ENCODE measurements at regions not wholly inside any gene's neighbourhood (a gene's known extent, or its start where the extent isn't known, plus 50 kb on each side); places are given as distances from the start of the nearest gene placed in this dataset.
A peak's percentile ranks its signal among the peaks of the same experiment; 100 is the strongest.

- 41% methylated on average over 12 of the region's 12 CpGs for WGBS
- Histone ChIP-seq H3K36me3 (ENCODE audit: control insufficient read depth in 2 of 2, insufficient read depth in 2 of 2, low read length in 1 of 2) (no peaks in the 10 kb centered on the region), H3K4me3 (ENCODE audit: low read length in 2 of 2) (peak overlapping the region; percentile 21 to 48), H3K27ac (ENCODE audit: low read depth in 1 of 2, low read length in 1 of 2) (no peak overlapping the region), H3K9me3 (ENCODE audit: control insufficient read depth in 2 of 2, insufficient read depth in 1 of 2, low read length in 1 of 2) (peaks cover 13 to 34% of the 10 kb centered on the region in 2 donors), H3K27me3 (ENCODE audit: control insufficient read depth in 2 of 2, insufficient read depth in 1 of 2, low read length in 1 of 2) (no peaks in the 10 kb centered on the region), H3K4me1 (ENCODE audit: control insufficient read depth in 2 of 2, insufficient read depth in 2 of 2, low read length in 2 of 2) (no peaks in the 10 kb centered on the region)
- no peak for DNase-seq (ENCODE audit: low read depth in 6 of 9, low spot score in 9 of 9)
Observed at GRCh38 chr7:63925262-63925625, 73.4 kb upstream of the ZNF722 start.

DNA sequence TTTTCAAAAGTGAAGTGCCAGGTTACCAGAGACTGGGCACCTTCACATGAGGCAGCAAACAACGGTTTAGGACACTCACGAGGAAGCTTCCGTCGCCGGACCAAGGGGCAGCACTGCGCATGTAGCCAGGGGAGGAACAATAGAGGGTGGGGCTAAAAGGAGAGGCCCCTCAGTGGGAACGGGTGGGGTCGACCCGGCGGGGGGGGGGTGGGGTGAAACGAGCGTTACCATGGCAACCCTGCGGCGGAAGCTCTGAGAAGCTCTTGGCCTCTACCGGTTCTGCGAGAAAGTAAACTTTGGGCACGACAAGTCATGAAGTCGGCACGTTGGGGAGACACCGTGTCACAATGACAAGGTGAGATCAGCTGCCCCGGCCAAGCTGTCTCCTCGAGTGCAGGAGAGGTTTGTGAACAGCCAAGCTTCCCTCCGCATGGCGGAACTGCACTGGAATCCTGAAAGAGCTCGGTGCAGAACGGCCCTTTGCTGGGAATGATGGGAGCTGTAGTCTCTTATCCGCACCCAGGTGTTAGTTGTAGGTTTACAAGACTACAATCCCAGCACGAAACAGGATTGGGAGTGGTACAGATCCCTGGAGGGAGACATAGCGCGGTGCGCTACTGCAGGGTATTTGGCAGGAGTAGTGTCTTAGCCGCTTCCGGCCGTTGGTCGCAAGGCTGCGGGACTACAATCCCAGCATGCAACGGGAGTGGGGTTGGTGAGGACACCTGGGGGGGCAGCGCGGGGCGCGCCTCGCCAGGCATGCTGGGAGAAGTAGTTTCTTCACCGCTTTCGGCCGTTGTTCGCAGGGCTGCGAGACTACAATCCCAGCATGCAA is 72.8 kb upstream of the ZNF722 start:
- 33% methylated on average over 47 of the region's 47 CpGs for WGBS
- peak overlapping the region; percentile 24 to 48 for H3K4me3 ChIP-seq (ENCODE audit: low read length in 2 of 2)
- H3K27ac ChIP-seq (ENCODE audit: low read depth in 1 of 2, low read length in 1 of 2): peak overlapping the region in 1 of 2 donors; percentile 33
- peak in 6 of 9 donors; percentile 30 to 93 (median 78) for DNase-seq (ENCODE audit: low read depth in 6 of 9, low spot score in 9 of 9)
- no peaks in the 10 kb centered on the region for H3K27me3 ChIP-seq (ENCODE audit: control insufficient read depth in 2 of 2, insufficient read depth in 1 of 2, low read length in 1 of 2)
- no peaks in the 10 kb centered on the region for H3K4me1 ChIP-seq (ENCODE audit: control insufficient read depth in 2 of 2, insufficient read depth in 2 of 2, low read length in 2 of 2)
- H3K9me3 ChIP-seq (ENCODE audit: control insufficient read depth in 2 of 2, insufficient read depth in 1 of 2, low read length in 1 of 2): peaks cover 13 to 33% of the 10 kb centered on the region in 2 donors
- no peaks in the 10 kb centered on the region for H3K36me3 ChIP-seq (ENCODE audit: control insufficient read depth in 2 of 2, insufficient read depth in 2 of 2, low read length in 1 of 2)

GRCh38 chr7:63927261-63927660 is 71.4 kb upstream of the ZNF722 start:
- no peak for DNase-seq (ENCODE audit: low read depth in 6 of 9, low spot score in 9 of 9)
- no peaks in the 10 kb centered on the region for H3K4me1 ChIP-seq (ENCODE audit: control insufficient read depth in 2 of 2, insufficient read depth in 2 of 2, low read length in 2 of 2)
- no peak overlapping the region for H3K4me3 ChIP-seq (ENCODE audit: low read length in 2 of 2)
- WGBS: 86% methylated on average over 5 of the region's 5 CpGs
- no peaks in the 10 kb centered on the region for H3K36me3 ChIP-seq (ENCODE audit: control insufficient read depth in 2 of 2, insufficient read depth in 2 of 2, low read length in 1 of 2)
- H3K9me3 ChIP-seq (ENCODE audit: control insufficient read depth in 2 of 2, insufficient read depth in 1 of 2, low read length in 1 of 2): peaks cover 19 to 46% of the 10 kb centered on the region in 2 donors
- H3K27ac ChIP-seq (ENCODE audit: low read depth in 1 of 2, low read length in 1 of 2): no peak overlapping the region
- H3K27me3 ChIP-seq (ENCODE audit: control insufficient read depth in 2 of 2, insufficient read depth in 1 of 2, low read length in 1 of 2): no peaks in the 10 kb centered on the region

GRCh38 chr7:63931057-63931600 is 67.5 kb upstream of the ZNF722 start:
- H3K9me3 ChIP-seq (ENCODE audit: control insufficient read depth in 2 of 2, insufficient read depth in 1 of 2, low read length in 1 of 2): peaks cover 13 to 46% of the 10 kb centered on the region in 2 donors
- H3K36me3 ChIP-seq (ENCODE audit: control insufficient read depth in 2 of 2, insufficient read depth in 2 of 2, low read length in 1 of 2): no peaks in the 10 kb centered on the region
- WGBS: 70% methylated on average over 56 of the region's 56 CpGs
- no peaks in the 10 kb centered on the region for H3K27me3 ChIP-seq (ENCODE audit: control insufficient read depth in 2 of 2, insufficient read depth in 1 of 2, low read length in 1 of 2)
- no peak for DNase-seq (ENCODE audit: low read depth in 6 of 9, low spot score in 9 of 9)
- no peak overlapping the region for H3K4me3 ChIP-seq (ENCODE audit: low read length in 2 of 2)
- H3K4me1 ChIP-seq (ENCODE audit: control insufficient read depth in 2 of 2, insufficient read depth in 2 of 2, low read length in 2 of 2): no peaks in the 10 kb centered on the region
- H3K27ac ChIP-seq (ENCODE audit: low read depth in 1 of 2, low read length in 1 of 2): no peak overlapping the region

DNA sequence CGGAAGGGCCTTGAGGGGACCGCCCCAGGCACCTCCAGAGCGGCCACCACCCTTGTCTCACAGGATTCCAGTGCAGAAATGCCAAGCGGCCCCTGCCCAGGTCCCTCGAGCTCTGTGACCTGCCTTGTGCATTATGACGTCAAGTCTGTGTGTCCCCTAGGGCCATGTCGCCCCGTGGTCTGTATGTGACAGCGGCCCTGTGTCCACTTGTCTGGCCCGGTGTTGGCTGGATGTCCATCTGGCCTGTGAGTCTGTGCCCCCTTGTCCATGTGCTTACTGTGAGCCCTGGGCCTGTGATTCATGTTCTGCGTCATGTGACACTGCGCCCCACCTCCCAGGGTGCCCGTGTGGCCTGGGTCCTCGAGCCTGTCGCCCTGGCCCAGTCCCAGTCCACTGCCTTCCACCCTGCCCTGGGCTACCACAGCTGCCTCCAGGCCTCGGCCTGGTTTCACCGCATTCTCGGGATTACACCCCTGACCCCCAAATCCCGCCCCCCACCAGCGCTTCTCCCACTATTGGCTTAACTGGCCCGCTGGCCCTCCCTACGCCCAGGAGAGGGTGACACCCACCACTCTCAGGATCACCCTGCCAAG is 66.6 kb upstream of the ZNF722 start:
- Histone ChIP-seq H3K4me1 (ENCODE audit: control insufficient read depth in 2 of 2, insufficient read depth in 2 of 2, low read length in 2 of 2) (no peaks in the 10 kb centered on the region), H3K36me3 (ENCODE audit: control insufficient read depth in 2 of 2, insufficient read depth in 2 of 2, low read length in 1 of 2) (no peaks in the 10 kb centered on the region), H3K9me3 (ENCODE audit: control insufficient read depth in 2 of 2, insufficient read depth in 1 of 2, low read length in 1 of 2) (peaks cover 10 to 37% of the 10 kb centered on the region in 2 donors), H3K27me3 (ENCODE audit: control insufficient read depth in 2 of 2, insufficient read depth in 1 of 2, low read length in 1 of 2) (no peaks in the 10 kb centered on the region), H3K4me3 (ENCODE audit: low read length in 2 of 2) (no peak overlapping the region), H3K27ac (ENCODE audit: low read depth in 1 of 2, low read length in 1 of 2) (no peak overlapping the region)
- 95% methylated on average over 22 of the region's 22 CpGs for WGBS
- no peak for DNase-seq (ENCODE audit: low read depth in 6 of 9, low spot score in 9 of 9)
